Neural cell (in vitro differentiated cells): ENCODE measurements at regions not wholly inside any gene's neighbourhood (a gene's known extent, or its start where the extent isn't known, plus 50 kb on each side); places are given as distances from the start of the nearest gene placed in this dataset.

Experiments
- H2AFZ ChIP-seq: fragments of 200-600, 300-800 bp; sonication (generic), shearing (Covaris generic); 2 replicates; pipeline ENCODE4 v1.6.0; 2014; ENCODE audit warnings: low read depth, mild to moderate bottlenecking, antibody characterized with exemption, low read length, moderate library complexity
- H3F3A ChIP-seq: fragments of 200-600 bp; shearing (Covaris generic); 2 replicates; pipeline ENCODE4 v1.6.1; 2016; ENCODE audit warnings: mild to moderate bottlenecking, moderate library complexity, mixed read lengths, antibody characterized with exemption, low read length; ENCODE audit not compliant: insufficient read depth, poor library complexity, severe bottlenecking
- H3K27ac ChIP-seq: fragments of 200-600, 300-800 bp; sonication (generic), shearing (Covaris generic); 2 replicates; pipeline ENCODE4 v1.5.1; 2014; ENCODE audit warnings: mild to moderate bottlenecking, low read length, moderate library complexity
- H3K27me3 ChIP-seq: fragments of 300-800, 200-600 bp; sonication (generic), shearing (Covaris generic); 2 replicates; pipeline ENCODE4 v1.6.0; 2014; ENCODE audit warnings: mild to moderate bottlenecking, low read depth, low read length, moderate library complexity; ENCODE audit not compliant: insufficient read depth
- H3K36me3 ChIP-seq: fragments of 300-800, 200-600 bp; sonication (generic), shearing (Covaris generic); 2 replicates; pipeline ENCODE4 v1.5.1; 2014; ENCODE audit warnings: mild to moderate bottlenecking, antibody characterized with exemption, low read length, moderate library complexity; ENCODE audit not compliant: insufficient read depth
- H3K4me2 ChIP-seq: fragments of 300-800, 200-600 bp; sonication (generic), shearing (Covaris generic); 2 replicates; pipeline ENCODE4 v1.6.0; 2014; ENCODE audit warnings: mild to moderate bottlenecking, low read length
- H3K4me3 ChIP-seq: fragments of 300-800, 200-600 bp; sonication (generic), shearing (Covaris generic); 2 replicates; pipeline ENCODE4 v1.5.1; 2014; ENCODE audit warnings: mild to moderate bottlenecking, low read length, moderate library complexity
- H3K79me2 ChIP-seq: fragments of 200-600 bp; shearing (Covaris generic); replicated peaks from 2 replicates; pipeline ENCODE4 v1.6.0; 2014; ENCODE audit warnings: mild to moderate bottlenecking, low read length, moderate library complexity; ENCODE audit not compliant: insufficient read depth
- H3K9ac ChIP-seq: fragments of 300-800, 200-600 bp; sonication (generic), shearing (Covaris generic); 2 replicates; pipeline ENCODE4 v1.6.1; 2016; ENCODE audit warnings: mild to moderate bottlenecking, low read length, mixed read lengths
- H3K9me2 ChIP-seq: fragments of 200-600 bp; shearing (Covaris generic); 2 replicates; pipeline ENCODE4 v1.6.1; 2016; ENCODE audit warnings: mild to moderate bottlenecking, low read length, mixed read lengths; ENCODE audit not compliant: insufficient read depth
- H3K9me3 ChIP-seq: fragments of 200-600, 300-800 bp; sonication (generic), shearing (Covaris generic); 2 replicates; pipeline ENCODE4 v1.6.1; 2016; ENCODE audit warnings: mild to moderate bottlenecking, mixed run types, low read length, moderate library complexity, mixed read lengths
- H4K20me1 ChIP-seq: fragments of 200-600 bp; shearing (Covaris generic); 2 replicates; pipeline ENCODE4 v1.6.1; 2016; ENCODE audit warnings: mild to moderate bottlenecking, mixed run types; ENCODE audit not compliant: insufficient read depth
- CTCF ChIP-seq: fragments of 450-650 bp; IDR thresholded peaks from 2 replicates; pipeline ENCODE4 v1.5.1; 2014; ENCODE audit warnings: antibody characterized with exemption, mild to moderate bottlenecking, moderate library complexity; ENCODE audit not compliant: poor library complexity, severe bottlenecking
- EP300 ChIP-seq: fragments of 450-650 bp; conservative IDR thresholded peaks from 2 replicates; pipeline ENCODE4 v1.6.1; 2014; ENCODE audit warnings: antibody characterized with exemption, mild to moderate bottlenecking, moderate library complexity; ENCODE audit not compliant: poor library complexity, severe bottlenecking
- EZH2 ChIP-seq: fragments of 200-600, 300-800 bp; shearing (Covaris generic), sonication (generic); IDR thresholded peaks from 2 replicates; pipeline ENCODE4 v1.6.1; 2014; ENCODE audit warnings: antibody characterized with exemption, low read length, borderline replicate concordance, mild to moderate bottlenecking; ENCODE audit not compliant: insufficient read depth, poor library complexity, severe bottlenecking
- MXI1 ChIP-seq: fragments of 450-650 bp; conservative IDR thresholded peaks from 2 replicates; pipeline ENCODE4 v1.6.1; 2014; ENCODE audit warnings: antibody characterized with exemption, mild to moderate bottlenecking; ENCODE audit not compliant: poor library complexity, severe bottlenecking
- POLR2AphosphoS5 ChIP-seq: IDR thresholded peaks from 2 replicates; pipeline ENCODE4 v1.6.1; 2012
- RAD21 ChIP-seq: fragments of 450-650 bp; conservative IDR thresholded peaks from 2 replicates; pipeline ENCODE4 v1.6.1; 2014; ENCODE audit warnings: antibody characterized with exemption, mild to moderate bottlenecking, moderate library complexity
- REST ChIP-seq: IDR thresholded peaks from 2 replicates; pipeline ENCODE4 v1.6.1; 2012; ENCODE audit warnings: borderline replicate concordance
- SMC3 ChIP-seq: fragments of 450-650 bp; conservative IDR thresholded peaks from 2 replicates; pipeline ENCODE4 v1.6.1; 2014; ENCODE audit warnings: antibody characterized with exemption, mild to moderate bottlenecking, moderate library complexity; ENCODE audit not compliant: poor library complexity
- TAF1 ChIP-seq: IDR thresholded peaks from 2 replicates; pipeline ENCODE4 v1.6.1; 2012; ENCODE audit warnings: low read depth

GRCh38 chr6:33927112-33927511, 123.3 kb upstream of the MLN start:
- Histone ChIP-seq H3K79me2 (no peaks in the 10 kb centered on the region), H3K4me3 (no peak overlapping the region), H4K20me1 (no peaks in the 10 kb centered on the region), H3K27me3 (no peaks in the 10 kb centered on the region), H3F3A (no peaks in the 10 kb centered on the region), H3K4me2 (no peak overlapping the region), H2AFZ (no peak overlapping the region), H3K36me3 (no peaks in the 10 kb centered on the region), H3K27ac (no peak overlapping the region), H3K9ac (no peak overlapping the region), H3K9me3 (no peaks in the 10 kb centered on the region), H3K9me2 (no peaks in the 10 kb centered on the region)
- TF ChIP-seq RAD21 (no peak), EP300 (no peak), MXI1 (no peak), TAF1 (no peak), POLR2AphosphoS5 (no peak), CTCF (no peak), SMC3 (no peak), EZH2 (no peak), REST (no peak)

- Histone ChIP-seq H3K9me2 (no peaks in the 10 kb centered on the region), H3K36me3 (no peaks in the 10 kb centered on the region), H3K9ac (no peak overlapping the region), H3K9me3 (no peaks in the 10 kb centered on the region), H4K20me1 (no peaks in the 10 kb centered on the region), H3K27ac (no peak overlapping the region), H3F3A (no peaks in the 10 kb centered on the region), H2AFZ (no peak overlapping the region), H3K4me3 (no peak overlapping the region), H3K4me2 (no peak overlapping the region), H3K27me3 (no peaks in the 10 kb centered on the region), H3K79me2 (no peaks in the 10 kb centered on the region)
- TF ChIP-seq EZH2 (no peak), REST (no peak), TAF1 (no peak), CTCF (no peak), EP300 (no peak), RAD21 (no peak), POLR2AphosphoS5 (no peak), SMC3 (no peak), MXI1 (no peak)
Measured at GRCh38 chr6:33926451-33926850, 122.6 kb upstream of the MLN start.
